Chondrocyte (in vitro differentiated cells): ENCODE measurements at regions not wholly inside any gene's neighbourhood (a gene's known extent, or its start where the extent isn't known, plus 50 kb on each side); places are given as distances from the start of the nearest gene placed in this dataset.

Experiments used
- DNase-seq: peaks from one replicate; pipeline ENCODE4 v3.0.0; 2021; ENCODE audit warnings: mixed read lengths, low spot score
- H3K27ac Mint-ChIP-seq: one replicate; pipeline ENCODE4 v1.8.0; 2021; ENCODE audit warnings: mild to moderate bottlenecking, moderate library complexity, mixed read lengths; ENCODE audit not compliant: unreplicated experiment
- H3K27me3 Mint-ChIP-seq: 2 replicates; pipeline ENCODE4 v1.8.0; 2021; ENCODE audit warnings: low read depth, mixed read lengths
- H3K36me3 Mint-ChIP-seq: 2 replicates; pipeline ENCODE4 v1.8.0; 2021; ENCODE audit warnings: low read depth, mixed read lengths
- H3K4me1 Mint-ChIP-seq: 2 replicates; pipeline ENCODE4 v1.8.0; 2021; ENCODE audit warnings: low read depth, mild to moderate bottlenecking, mixed read lengths
- H3K4me3 Mint-ChIP-seq: one replicate; pipeline ENCODE4 v1.8.0; 2021; ENCODE audit warnings: mild to moderate bottlenecking, moderate library complexity, mixed read lengths; ENCODE audit not compliant: unreplicated experiment
- H3K9me3 Mint-ChIP-seq: 2 replicates; pipeline ENCODE4 v1.8.0; 2021; ENCODE audit warnings: low read depth, mixed read lengths
- CTCF ChIP-seq: fragments of 200-600 bp; sonication (generic); IDR thresholded peaks from 2 replicates; pipeline ENCODE4 v1.5.0; 2021; ENCODE audit warnings: antibody characterized with exemption, mild to moderate bottlenecking, moderate library complexity

DNA sequence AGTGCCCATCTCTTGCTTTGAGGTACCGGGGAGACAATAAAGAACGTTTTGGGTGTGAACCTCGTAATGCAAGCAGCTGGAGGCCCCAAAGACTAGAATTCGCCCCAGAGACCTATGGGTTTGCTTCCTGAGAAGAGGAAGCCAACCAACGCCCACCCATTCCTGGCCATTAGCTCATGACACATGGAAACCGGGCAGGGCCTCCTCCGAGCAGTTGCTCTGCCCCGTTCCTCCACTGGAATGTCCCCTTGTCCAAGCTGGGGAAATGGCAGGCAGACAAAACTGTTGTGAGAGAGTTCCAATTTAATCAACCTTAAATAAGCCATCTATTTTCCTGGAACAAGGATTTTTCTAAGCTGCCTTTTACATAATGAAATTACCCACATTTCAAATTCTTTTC lies 250.9 kb upstream of the IGF1R start:
- H3K4me3 Mint-ChIP-seq, result no peak overlapping the region
- H3K27ac Mint-ChIP-seq, result no peak overlapping the region
- no peaks in the 10 kb centered on the region for H3K36me3 Mint-ChIP-seq
- TF ChIP-seq CTCF, result no peak
- H3K9me3 Mint-ChIP-seq, result no peaks in the 10 kb centered on the region
- H3K4me1 Mint-ChIP-seq, result no peaks in the 10 kb centered on the region
- DNase-seq, result no peak
- peaks cover 27% of the 10 kb centered on the region for H3K27me3 Mint-ChIP-seq

GRCh38 chr15:98398056-98398455 lies 250.3 kb upstream of the IGF1R start:
- Mint-ChIP-seq H3K4me3 (no peak overlapping the region), H3K36me3 (no peaks in the 10 kb centered on the region), H3K27me3 (peaks cover 25% of the 10 kb centered on the region), H3K9me3 (no peaks in the 10 kb centered on the region), H3K4me1 (no peaks in the 10 kb centered on the region), H3K27ac (no peak overlapping the region)
- TF ChIP-seq CTCF, result no peak
- DNase-seq, result no peak

DNA sequence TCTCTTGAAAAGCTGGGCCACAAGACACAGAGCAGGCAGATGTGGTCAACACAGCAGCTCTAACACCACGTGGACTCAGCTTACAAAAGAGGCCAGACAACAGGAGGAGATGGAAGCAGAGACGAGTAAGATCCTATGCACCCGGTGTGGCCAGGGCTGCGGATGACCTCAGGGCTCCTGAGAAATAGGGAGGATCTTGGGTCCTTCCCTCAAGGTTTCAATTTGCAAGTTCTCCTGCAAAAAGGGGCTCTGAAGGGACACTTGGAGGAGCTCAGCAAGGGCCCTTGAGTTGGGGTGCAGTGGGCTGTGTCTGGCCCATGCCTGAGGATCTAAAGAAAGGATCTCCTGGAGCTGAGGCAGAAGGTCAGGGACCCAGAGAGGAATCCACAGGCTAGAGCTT lies 249.5 kb upstream of the IGF1R start:
- Mint-ChIP-seq H3K27ac (no peak overlapping the region), H3K9me3 (no peaks in the 10 kb centered on the region), H3K36me3 (no peaks in the 10 kb centered on the region), H3K4me3 (no peak overlapping the region), H3K4me1 (no peaks in the 10 kb centered on the region), H3K27me3 (peaks cover 22% of the 10 kb centered on the region)
- DNase-seq, result no peak
- TF ChIP-seq CTCF, result no peak

DNA sequence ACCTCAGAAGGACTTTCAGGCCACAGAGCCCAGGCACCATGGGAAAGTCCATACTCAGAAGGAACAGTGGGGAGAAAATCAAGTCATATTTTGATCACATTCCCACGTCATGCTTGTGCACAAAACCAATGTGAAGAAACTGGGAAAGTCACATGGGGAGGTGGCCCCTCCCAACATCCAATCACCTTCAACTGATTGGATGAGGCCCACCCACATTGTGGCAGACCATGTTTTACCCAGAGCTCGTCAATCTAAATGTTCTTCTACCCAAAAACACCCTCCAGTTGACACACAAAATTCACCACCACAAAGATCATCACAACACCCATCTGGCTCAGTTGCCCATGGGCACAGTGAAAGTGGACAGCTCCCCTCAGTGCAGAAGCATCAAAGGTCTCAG lies 248.2 kb upstream of the IGF1R start:
- H3K4me3 Mint-ChIP-seq, result no peak overlapping the region
- no peaks in the 10 kb centered on the region for H3K4me1 Mint-ChIP-seq
- peaks cover 15% of the 10 kb centered on the region for H3K27me3 Mint-ChIP-seq
- DNase-seq, result no peak
- no peak overlapping the region for H3K27ac Mint-ChIP-seq
- no peak for TF ChIP-seq CTCF
- H3K36me3 Mint-ChIP-seq, result no peaks in the 10 kb centered on the region
- no peaks in the 10 kb centered on the region for H3K9me3 Mint-ChIP-seq

DNA sequence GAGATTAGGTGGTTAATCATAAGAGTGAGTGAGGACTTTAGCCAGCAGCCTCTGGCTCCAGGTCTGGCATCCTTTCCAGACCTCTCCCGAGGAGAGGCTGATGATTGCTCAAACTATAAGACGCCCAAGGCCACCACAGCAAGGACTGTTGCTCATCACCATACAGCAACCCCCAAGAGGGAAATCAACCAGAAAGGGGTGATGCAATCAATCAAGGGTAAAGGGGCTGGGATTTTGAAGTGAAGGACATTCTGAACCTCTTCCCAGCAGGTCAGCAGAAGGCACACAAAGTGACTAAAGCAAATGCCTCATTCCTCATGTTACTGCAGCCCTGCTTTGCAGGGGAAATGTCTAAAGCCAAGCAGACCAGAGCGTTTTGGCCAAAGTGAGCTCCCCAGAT lies 247.3 kb upstream of the IGF1R start:
- no peak for DNase-seq
- Mint-ChIP-seq H3K4me1 (no peaks in the 10 kb centered on the region), H3K36me3 (no peaks in the 10 kb centered on the region), H3K27ac (no peak overlapping the region), H3K27me3 (peaks cover 9% of the 10 kb centered on the region), H3K9me3 (no peaks in the 10 kb centered on the region), H3K4me3 (no peak overlapping the region)
- TF ChIP-seq CTCF, result no peak
